GM12874 (cell line): ENCODE measurements at regions not wholly inside any gene's neighbourhood (a gene's known extent, or its start where the extent isn't known, plus 50 kb on each side); places are given as distances from the start of the nearest gene placed in this dataset.

Experiments used
- TF ChIP-seq, protein P1 (sequence below): IDR thresholded peaks from 2 replicates; pipeline ENCODE4 v1.5.1; 2011; ENCODE audit warnings: low read depth, mild to moderate bottlenecking, control low read depth, low read length, moderate library complexity; ENCODE audit not compliant: insufficient read depth

DNA sequence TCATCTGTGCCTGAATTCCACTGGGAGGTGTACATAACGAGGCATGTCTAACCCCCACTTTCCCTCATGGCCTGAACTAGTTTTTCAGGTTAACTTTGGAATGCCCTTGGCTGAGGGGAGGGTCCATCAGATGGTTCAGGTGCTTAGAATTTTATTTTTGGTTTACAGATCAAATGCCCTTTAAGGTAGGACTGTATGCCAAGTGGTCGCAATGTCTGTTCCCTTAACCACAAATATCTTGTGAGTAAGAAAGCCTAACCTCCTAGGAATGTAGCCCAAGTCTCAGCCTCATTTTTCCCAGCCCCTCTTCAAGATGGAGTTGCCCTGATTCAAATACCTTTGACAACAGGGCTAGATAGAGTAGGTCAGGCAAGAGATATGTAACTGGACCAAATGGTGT is 78.4 kb downstream of the RNASET2 start:
- TF ChIP-seq, protein P1, sequence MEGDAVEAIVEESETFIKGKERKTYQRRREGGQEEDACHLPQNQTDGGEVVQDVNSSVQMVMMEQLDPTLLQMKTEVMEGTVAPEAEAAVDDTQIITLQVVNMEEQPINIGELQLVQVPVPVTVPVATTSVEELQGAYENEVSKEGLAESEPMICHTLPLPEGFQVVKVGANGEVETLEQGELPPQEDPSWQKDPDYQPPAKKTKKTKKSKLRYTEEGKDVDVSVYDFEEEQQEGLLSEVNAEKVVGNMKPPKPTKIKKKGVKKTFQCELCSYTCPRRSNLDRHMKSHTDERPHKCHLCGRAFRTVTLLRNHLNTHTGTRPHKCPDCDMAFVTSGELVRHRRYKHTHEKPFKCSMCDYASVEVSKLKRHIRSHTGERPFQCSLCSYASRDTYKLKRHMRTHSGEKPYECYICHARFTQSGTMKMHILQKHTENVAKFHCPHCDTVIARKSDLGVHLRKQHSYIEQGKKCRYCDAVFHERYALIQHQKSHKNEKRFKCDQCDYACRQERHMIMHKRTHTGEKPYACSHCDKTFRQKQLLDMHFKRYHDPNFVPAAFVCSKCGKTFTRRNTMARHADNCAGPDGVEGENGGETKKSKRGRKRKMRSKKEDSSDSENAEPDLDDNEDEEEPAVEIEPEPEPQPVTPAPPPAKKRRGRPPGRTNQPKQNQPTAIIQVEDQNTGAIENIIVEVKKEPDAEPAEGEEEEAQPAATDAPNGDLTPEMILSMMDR, result no peak

DNA sequence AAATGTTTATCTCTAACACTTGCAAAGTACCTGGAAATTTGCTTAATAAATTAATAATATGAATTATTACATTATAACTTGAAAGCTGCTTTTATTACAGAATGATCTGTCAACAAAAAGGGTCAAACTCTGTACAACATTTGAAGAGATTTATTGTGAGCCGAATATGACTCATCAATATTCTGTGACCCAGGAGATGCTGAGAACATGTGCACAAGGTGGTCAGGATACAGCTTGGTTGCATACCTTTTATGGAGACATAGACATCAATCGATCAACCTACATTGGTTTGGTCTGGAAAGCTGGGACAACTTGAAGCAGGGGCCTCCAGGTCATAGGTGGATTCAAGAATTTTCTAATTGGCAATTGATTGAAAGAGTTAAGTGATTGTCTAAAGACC is 79.0 kb downstream of the RNASET2 start:
- TF ChIP-seq, protein P1, result no peak

DNA sequence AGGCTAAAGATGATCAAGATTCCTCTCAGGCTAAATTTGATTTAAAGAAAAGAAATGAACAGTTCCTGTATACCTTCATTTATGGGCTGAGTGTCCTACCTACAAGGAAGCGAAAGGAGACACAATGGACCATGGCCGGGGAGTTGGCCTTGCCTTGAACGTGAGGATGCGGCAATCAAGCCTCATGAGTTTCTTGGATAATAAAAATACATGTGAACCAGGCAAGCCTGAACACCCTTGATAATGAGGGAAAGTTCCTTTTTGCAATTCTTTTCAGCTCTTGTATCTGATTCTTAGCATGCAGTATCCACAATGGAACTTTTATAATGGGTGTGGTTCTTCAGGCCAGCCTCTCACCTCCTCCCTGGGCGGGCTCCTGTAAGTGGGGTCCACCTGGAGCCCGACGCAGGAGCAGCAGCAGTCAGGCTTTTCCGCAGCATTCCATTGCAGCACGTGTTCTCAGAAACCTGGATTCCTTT is 83.8 kb downstream of the RNASET2 start:
- TF ChIP-seq, protein P1, result no peak

DNA sequence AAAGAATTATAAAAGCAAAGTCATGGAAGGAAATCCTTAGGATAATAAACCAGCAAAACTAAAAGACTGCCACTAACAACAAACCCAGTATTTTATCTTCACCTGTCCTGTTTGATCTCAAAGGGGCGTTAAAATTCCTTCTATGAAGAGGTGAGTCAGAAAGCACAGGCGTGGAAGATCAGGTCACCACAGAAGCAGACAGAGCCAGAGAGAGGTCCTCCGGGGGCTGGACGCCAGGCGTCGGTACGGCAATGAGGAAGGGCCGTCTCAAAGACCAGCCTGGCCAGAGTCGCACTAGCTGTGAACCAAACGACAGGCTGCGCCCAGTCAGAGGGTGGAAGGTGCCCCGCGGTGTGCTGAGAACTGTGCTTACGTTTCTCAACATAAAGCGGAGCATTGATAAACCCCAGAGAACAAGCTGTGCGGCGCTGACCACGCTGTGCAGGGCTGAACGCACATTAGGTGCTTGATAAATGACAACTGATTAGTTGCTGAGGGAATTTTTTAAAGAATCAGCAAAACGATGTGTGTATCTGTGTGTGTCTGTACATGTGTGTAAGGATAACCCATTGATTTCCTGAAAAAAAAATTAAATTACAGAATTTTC is 85.6 kb downstream of the RNASET2 start:
- TF ChIP-seq, protein P1, result no peak

DNA sequence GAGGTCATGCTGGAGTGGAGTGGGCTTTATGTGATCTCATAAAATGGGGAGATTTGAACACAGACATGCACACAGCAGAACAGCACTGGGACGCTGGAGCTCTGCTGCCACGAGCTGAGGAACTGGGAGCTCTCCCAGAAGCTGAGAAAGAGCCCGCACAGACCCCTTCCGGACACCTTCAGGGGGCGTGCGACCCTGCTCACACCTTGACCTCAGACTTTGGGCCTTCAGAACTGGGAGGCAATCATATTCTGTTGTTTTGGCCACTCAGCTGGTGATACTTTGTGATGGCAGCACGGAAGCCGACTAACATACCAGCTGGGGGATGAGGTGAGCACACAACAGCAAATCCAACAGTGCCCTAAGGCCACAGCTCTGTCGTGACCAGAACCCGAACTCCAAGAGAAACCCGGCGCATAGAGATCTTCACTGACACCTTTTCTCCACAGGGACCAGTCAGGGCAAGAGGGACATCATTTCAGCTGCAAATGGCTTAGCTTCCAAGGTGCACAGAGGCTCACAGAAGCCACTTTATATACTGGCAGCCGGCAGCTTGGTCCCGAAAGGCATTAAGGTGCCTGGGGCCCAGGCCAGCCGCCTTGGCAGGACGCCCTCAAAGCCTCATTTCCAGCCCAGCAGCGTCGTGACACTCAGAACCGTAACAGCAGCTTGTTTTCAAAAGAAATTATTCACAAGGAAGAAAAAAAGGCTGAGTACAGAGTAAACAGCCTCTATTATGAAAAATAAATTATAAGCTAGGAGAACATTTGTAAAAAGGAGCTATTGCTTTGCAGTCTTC is 89.3 kb downstream of the RNASET2 start:
- TF ChIP-seq, protein P1, result no peak

DNA sequence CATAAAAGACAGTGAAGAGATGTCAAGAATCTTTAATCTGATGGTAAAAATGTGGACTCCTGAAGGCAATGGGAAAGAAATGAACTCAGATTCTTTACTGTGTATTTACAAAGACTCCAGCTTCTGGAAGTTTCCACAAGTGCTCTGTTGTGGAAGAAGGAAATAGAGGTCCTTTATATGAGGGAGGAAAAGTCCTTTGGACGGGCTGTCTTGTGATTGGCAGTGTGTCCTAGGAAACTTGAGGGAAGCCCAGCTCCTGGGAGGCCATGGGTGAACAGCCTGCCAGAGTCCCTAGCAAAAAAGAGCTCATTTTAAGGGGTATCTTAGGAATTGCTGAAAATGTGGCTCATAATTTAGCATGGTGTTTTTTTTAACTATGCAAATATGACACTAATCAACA is 92.0 kb downstream of the RNASET2 start:
- TF ChIP-seq, protein P1, result no peak

DNA sequence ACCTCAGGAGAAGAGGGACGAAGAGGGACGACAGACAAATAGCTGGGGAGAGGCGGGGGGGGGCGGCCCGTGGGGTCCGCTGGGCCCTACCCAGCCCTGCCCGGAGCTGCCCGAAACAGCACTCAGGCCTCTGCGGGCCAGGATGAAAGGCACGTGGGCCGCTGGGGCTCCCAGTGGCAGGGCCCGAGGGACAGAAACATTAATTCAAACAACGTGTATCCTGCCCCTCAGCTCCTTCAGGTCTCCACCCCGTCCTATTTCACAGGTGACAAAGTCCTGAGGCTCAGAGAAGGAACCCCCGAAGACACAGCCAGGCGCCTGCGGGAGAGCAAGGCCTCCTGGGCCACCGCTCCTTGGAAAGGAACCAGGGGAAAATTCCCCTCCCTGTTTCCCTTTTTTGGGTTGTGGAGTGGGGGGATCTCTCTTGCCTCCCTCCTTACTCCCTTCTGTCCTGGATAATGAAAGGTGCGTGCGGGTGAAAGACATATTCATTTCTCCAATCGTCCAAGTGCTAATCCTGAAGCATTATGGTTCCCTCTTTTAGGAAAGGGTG is 93.3 kb downstream of the RNASET2 start:
- TF ChIP-seq, protein P1, result no peak
